SK-N-MC (cell line): ENCODE measurements at regions not wholly inside any gene's neighbourhood (a gene's known extent, or its start where the extent isn't known, plus 50 kb on each side); places are given as distances from the start of the nearest gene placed in this dataset.

Source experiments
- EZH2 ChIP-seq: fragments of 200-600 bp; sonication (generic); IDR thresholded peaks from one replicate; pipeline ENCODE4 v1.6.1; 2017; ENCODE audit warnings: antibody characterized with exemption
- FOXP2 ChIP-seq: optimal IDR thresholded peaks from 2 replicates; pipeline ENCODE3; 2011; ENCODE audit warnings: mild to moderate bottlenecking, moderate library complexity; ENCODE audit not compliant: insufficient read depth; ENCODE audit errors: extremely low read length, control extremely low read depth
- POLR2AphosphoS5 ChIP-seq: IDR thresholded peaks from 2 replicates; pipeline ENCODE4 v1.6.1; 2012; ENCODE audit warnings: mild to moderate bottlenecking, low read depth, low read length, borderline replicate concordance

DNA sequence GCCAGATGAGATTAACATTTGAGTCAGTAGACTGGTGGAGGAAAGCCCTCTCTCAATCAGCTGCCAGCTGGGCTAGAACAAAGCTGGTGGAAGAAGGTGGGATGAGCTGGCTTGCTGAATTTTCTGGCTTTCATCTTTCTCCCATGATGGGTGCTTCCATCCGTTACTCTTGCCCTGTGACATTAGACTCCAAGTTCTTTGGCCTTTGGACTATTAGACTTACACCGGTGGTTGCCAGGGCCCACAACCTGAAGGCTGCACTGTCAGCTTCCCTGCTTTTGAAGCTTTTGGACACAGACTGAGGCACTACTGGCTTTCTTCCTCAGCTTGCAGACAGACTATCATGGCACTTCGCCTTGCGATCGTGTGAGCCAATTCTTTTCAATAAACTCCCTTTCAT lies 642.7 kb downstream of the TAF11L14 start:
- no peak for TF ChIP-seq POLR2AphosphoS5
- no peak for TF ChIP-seq EZH2
- TF ChIP-seq FOXP2: no peak
